ENCODE measurements at regions not wholly inside any gene's neighbourhood (a gene's known extent, or its start where the extent isn't known, plus 50 kb on each side); places are given as distances from the start of the nearest gene placed in this dataset.
A peak's percentile ranks its signal among the peaks of the same experiment; 100 is the strongest.

DNA sequence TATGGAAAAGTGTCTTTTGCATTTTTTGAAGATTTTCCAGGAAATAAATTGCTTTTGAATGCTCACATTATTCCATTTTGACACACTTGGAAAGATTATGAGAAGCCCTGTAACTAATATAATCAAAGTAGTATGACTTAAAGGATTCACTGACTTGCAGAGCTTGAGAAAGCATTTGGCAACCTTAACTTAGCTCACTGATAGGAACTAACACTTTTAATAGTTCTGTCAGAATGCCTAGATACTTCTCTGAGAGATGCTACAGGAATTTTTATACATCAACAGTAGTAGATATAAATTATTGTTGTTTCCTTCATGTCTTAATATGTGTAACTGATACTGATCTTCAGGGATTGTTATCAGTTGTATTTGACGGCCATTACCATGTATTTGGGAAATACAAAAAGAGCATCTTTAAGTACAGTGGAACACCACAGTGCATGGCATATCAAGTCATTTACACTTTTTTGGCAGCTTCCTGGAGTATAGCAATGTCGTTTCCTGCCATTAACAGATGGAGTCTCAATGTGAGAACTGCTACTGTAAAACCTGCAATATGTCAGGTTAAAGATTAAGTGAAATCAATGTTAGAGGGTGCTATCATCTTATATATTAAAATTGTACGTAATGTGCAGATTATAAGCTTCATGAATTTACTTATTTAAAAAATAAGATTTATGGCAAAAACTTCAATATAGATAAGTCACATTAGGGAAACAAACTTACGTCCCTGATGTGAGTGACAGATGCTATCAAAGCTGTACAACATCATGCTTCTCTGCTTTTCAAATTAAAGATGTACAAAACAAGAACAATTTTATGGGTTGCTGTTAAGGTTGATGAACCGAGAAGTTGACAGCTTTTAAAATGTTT lies 1159.8 kb upstream of the MIR17HG start:
- peak; percentile 52 for DNase-seq

DNA sequence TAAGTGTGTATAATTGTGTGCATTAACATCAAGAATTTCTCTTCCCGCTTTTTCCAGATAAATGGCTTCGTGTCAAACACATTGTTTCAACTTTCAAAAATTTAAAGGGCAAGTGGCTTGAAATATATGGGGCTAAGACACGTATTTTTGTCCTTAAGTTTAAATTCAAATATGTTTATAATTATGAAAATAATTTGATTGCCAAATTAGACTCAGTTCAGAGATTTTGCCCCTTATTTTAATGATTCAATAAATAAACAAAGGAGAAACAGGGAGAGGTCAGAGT lies 1159.2 kb upstream of the MIR17HG start:
- no peak for DNase-seq

DNA sequence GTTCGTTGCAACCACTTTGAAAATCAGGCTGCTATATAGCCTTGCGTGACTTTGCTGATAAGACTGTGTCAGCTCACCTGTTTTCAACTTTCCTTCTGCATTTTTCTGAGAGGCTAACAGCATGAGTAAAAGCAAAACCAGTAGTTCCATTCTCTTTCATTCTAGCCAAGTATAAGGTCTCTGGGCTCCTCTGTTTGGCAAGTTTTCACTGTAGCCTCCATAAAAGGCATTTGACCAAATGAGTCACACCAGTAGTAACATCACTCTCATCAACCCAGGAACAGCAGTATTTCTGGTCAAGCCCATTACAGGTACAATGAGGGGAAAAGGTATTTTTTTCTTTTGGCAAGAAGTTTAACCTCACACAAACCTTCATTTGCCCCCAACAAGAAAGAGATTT lies 1149.8 kb upstream of the MIR17HG start:
- DNase-seq: no peak

GRCh38 chr13:90201202-90201601 lies 1146.3 kb upstream of the MIR17HG start:
- no peak for DNase-seq

GRCh38 chr13:90201676-90202460 lies 1145.6 kb upstream of the MIR17HG start:
- DNase-seq: peak; percentile 13

GRCh38 chr13:90205081-90205480 lies 1142.4 kb upstream of the MIR17HG start:
- DNase-seq: no peak

- DNase-seq: no peak
These were observed 1141.6 kb upstream of the MIR17HG start for GRCh38 chr13:90205911-90206310.

DNA sequence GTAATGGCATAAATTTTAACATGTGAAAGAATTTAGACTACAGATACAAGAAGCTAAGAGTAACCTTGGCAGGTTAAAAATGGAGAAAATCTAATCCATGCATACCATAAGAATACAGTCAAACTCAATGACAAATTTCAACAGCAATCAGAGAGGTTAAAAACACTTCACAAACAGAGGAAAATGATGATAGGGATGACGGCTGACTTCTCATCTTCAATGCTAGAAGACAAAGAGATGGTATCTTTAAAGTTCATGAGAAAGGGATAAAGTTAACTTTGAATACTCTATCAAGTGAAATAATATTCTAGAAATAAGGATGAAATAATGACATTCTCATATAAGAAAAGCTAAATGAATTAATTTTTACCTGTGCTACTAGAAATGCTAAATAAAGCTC lies 1130.2 kb upstream of the MIR17HG start:
- no peak for DNase-seq

- no peak for DNase-seq
These were observed 1124.7 kb upstream of the MIR17HG start for GRCh38 chr13:90222758-90223157.

DNA sequence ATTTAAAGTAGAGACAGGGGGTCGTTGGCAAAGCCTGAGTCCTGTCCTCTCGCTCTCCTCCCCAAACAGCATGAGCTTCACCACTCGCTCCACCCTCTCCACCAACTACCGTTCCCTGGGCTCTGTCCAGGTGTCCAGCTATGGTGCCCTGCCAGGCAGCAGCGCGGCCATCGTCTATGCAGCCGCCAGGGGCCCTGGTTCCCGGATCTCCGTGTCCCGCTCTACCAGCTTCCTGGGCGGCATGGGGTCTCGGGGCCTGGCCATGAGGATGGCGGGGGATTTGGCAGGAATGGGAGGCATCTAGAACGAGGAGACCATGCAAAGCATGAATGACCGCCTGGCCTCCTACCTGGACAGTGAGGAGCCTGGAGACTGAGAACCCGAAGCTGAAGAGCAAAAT lies 1117.2 kb upstream of the MIR17HG start:
- DNase-seq: no peak

DNA sequence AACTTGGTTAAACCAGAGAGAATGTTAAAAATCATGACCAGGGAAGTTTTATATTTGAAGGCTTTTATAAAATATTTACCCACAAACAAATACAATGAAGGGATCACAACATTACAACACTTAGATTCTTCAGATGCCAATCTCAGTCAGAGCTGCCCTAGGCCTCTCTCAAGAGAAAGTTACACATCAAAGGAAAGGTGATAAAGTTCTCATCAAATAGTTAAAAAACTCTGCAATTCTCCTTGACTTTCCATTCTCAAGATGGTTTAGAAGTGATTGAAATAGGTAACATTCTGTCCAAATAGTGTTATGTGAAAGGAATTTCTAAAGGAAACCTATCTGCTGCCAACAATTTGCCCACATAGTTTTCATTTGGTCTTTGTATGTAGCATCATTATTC lies 1115.2 kb upstream of the MIR17HG start:
- DNase-seq: no peak

DNA sequence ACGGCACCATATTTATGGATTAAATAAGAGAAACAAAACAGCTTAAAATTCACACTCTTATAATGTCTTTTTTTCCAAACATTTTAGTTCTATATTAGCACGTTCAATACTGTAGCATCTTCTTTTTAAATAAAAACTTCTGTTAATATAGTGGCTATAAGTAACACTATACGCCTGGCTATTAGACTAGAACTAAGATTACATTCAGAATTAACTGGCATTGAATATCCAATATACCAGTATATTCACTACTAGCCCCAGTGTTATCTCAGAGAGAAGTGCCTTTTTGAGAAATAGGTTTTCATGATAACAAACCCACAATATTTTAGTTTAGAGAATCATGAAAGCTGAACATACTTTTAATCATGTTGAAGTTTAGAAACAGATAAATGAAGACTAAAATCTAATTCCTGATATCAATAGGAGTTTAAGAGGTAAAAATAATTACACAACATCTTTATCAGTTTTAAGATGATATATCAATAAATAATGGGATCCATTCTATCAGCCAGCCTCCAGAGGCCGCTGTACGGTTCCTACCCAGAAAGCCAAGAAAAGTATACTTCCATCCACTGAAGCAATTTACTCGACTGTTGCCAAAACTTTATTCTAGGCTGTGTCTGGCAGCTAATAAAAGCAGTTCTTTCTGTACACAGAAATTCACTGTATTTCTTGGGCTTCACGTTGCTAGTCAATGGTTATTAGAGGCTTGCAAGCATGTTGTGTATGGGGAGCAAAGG lies 1113.4 kb upstream of the MIR17HG start:
- DNase-seq: no peak

DNA sequence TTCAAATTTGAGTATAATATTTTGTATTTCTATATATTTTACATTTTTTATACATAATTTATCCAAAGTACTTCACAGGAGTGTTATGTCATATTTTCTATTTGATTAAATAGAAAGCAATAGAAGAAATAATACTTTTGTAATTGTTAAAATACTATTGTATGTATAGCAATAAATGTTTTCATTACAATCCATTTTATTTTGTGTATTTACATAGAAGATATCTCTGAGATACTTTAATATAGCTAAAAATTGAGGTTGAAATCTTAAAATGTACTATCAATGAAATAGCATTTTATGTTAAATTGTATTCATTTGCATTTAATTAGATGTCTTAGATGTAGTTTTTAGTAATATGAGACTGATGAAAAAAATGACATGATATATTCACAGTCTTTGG lies 1109.6 kb upstream of the MIR17HG start:
- no peak for DNase-seq

GRCh38 chr13:90238413-90238812 lies 1109.1 kb upstream of the MIR17HG start:
- DNase-seq: no peak

- DNase-seq: no peak
These were observed 1108.4 kb upstream of the MIR17HG start for GRCh38 chr13:90239130-90239529.

- DNase-seq: no peak
These were observed 1101.5 kb upstream of the MIR17HG start for GRCh38 chr13:90246005-90246404.

DNA sequence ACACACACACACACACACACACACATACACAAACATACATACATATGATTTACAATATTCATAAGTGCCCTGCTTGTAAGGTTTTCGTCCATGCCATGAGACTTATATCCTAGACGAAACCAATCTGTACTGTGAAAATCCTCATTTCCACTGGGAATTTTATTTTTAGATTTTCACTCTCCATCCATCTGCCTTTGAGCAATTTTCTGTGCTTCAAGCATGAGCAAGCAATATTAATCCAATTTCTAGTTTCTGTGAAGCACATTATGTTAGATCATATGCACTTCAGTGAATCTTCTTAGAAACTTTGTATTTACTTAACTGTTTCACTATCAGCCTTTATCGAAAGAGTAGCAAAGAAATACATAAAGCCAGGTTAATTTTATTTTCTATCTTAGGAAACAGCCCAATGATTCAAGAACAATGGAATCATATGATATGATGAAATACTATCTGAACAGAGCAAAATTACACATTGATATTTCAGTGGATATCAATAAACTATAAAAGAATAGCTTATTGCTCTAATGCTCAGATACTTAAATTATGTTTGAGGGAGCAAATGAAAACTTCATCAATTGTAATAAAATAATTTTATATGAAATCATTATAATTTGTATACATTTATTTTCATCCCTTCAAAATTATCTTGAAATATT lies 1100.7 kb upstream of the MIR17HG start:
- DNase-seq: no peak

GRCh38 chr13:90253806-90254205 lies 1093.7 kb upstream of the MIR17HG start:
- no peak for DNase-seq

- no peak for DNase-seq
These were observed 1093.0 kb upstream of the MIR17HG start for GRCh38 chr13:90254437-90254836.

DNA sequence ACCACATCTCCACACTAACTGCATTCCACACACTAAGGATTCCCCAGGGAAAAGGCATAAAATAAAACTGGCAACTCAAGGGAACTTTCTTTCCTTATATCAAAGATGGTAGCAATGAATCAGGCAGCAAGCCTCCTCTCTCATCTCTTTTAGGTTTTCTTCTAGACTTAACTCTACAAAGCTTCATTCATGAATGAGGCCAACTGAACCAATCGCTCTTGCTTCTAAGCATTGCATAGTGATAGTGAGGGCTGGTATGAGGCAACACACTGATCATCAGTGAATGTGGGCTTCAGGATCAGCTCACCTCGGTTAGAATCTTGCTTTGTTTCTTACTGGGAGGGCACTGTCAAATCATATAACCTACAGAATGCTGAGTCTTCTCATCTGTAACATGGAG lies 1090.7 kb upstream of the MIR17HG start:
- no peak for DNase-seq

DNA sequence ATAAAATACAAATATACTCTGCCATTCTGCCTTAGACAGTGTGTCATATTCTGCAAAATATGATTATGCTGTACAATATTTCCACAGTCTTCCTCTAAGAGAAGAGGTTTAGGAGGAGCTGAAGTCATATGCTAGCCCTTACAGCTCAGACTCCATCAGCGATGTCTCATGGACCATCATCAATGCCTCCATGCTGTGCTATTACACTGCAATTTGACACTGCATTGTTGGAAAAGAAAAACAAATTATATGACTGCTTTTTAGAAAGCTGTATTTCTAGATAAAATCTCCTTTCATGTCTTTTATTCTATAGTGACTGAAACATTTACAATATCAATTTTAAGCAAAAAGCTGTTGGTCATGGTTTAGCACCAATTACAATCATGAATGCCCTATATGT lies 1089.4 kb upstream of the MIR17HG start:
- no peak for DNase-seq

DNA sequence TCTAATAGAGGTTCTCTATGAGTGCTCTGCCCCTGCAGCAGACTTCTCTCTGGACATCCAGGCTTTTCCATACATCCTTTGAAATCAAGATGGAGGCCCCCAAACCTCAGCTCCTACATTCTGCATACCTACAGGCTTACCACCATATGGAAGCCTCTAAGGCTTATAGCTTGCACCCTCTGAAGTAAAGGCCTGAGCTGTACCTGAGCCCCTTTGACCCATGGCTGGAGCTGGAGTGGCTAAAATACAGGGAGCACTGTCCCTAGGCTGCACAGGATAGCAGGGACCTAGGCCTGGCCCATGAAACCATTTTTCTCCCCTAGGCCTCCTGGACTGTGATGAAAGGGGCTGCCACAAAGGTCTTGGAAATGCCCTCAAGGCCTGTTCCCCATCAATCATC lies 1086.1 kb upstream of the MIR17HG start:
- DNase-seq: no peak

GRCh38 chr13:90270226-90270625 lies 1077.3 kb upstream of the MIR17HG start:
- DNase-seq: no peak

All from skin of body (tissue), 1 donor.